ENCODE measurements at regions not wholly inside any gene's neighbourhood (a gene's known extent, or its start where the extent isn't known, plus 50 kb on each side); places are given as distances from the start of the nearest gene placed in this dataset.

- ATAC-seq (peak; percentile 21 to 64 (median 60)), DNase-seq (peak in 1 of 5 donors; percentile 32)
- Histone ChIP-seq H3K36me3 (no peaks in the 10 kb centered on the region), H3K27me3 (peaks cover 0 to 5% (median 0%) of the 10 kb centered on the region in 9 donors), H3K4me3 (peak overlapping the region in 10 of 12 donors; percentile 23 to 58 (median 40)), H3K4me1 (peaks cover 0 to 22% (median 12%) of the 10 kb centered on the region in 12 donors), H3K27ac (peak overlapping the region in 3 of 12 donors; percentile 25 to 33 (median 25)), H3K9me3 (peaks cover 0 to 9% (median 0%) of the 10 kb centered on the region in 12 donors)
- 5 to 9% (median 6%) methylated on average over 13 of the region's 13 CpGs for WGBS, 4 donors
- intact Hi-C loops (cut with DNase I) = no loop called here
- TF ChIP-seq CTCF (IDR thresholded peaks at IDR 0.05) = no peak
- TF ChIP-seq POLR2A (IDR thresholded peaks at IDR 0.05) = no peak
Observed at GRCh38 chr14:23694949-23695663, 58.9 kb downstream of the DHRS2 start.

DNA sequence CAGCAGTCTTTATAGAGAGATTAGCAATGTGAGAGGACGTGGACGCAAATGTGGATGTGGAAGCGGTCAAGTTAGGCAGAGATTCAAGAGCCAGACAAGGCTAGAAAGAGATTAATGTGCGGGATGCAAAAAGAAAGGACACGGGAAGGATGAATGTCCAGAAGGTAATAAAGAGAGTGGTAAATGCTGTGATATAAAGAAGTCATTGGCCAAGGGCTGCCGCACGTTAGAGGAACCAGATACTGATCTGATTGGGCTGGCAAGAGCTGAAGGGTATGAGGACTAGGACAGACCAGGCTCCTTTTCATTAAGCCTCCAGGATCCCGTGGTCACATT lies 59.5 kb downstream of the DHRS2 start:
- Histone ChIP-seq H3K9me3 (peaks cover 0 to 4% (median 0%) of the 10 kb centered on the region in 12 donors), H3K4me1 (peaks cover 0 to 22% (median 12%) of the 10 kb centered on the region in 12 donors), H3K4me3 (peak overlapping the region in 10 of 12 donors; percentile 23 to 58 (median 40)), H3K36me3 (no peaks in the 10 kb centered on the region), H3K27me3 (peaks cover 0 to 5% (median 0%) of the 10 kb centered on the region in 9 donors), H3K27ac (peak overlapping the region in 2 of 12 donors; percentile 25 to 33)
- DNase-seq = no peak
- TF ChIP-seq POLR2A (IDR thresholded peaks at IDR 0.05) (no peak), CTCF (IDR thresholded peaks at IDR 0.05) (no peak)
- WGBS, 4 donors = 5 to 11% (median 8%) methylated on average over 8 of the region's 8 CpGs
- peak in 2 of 4 donors; percentile 21 to 23 for ATAC-seq
- intact Hi-C loops (cut with DNase I) = no loop called here

- intact Hi-C loops (cut with DNase I) = no loop called here
- TF ChIP-seq CTCF (IDR thresholded peaks at IDR 0.05) (no peak), POLR2A (IDR thresholded peaks at IDR 0.05) (no peak)
- peaks cover 0 to 5% (median 0%) of the 10 kb centered on the region in 9 donors for H3K27me3 ChIP-seq
- WGBS, 4 donors = 78 to 88% (median 84%) methylated on average over 5 of the region's 5 CpGs
- no peak overlapping the region for H3K4me3 ChIP-seq
- H3K9me3 ChIP-seq = no peaks in the 10 kb centered on the region
- ATAC-seq (no peak), DNase-seq (no peak)
- peaks cover 0 to 22% (median 12%) of the 10 kb centered on the region in 12 donors for H3K4me1 ChIP-seq
- H3K36me3 ChIP-seq = no peaks in the 10 kb centered on the region
- no peak overlapping the region for H3K27ac ChIP-seq
Observed at GRCh38 chr14:23696701-23697239, 60.6 kb downstream of the DHRS2 start.

DNA sequence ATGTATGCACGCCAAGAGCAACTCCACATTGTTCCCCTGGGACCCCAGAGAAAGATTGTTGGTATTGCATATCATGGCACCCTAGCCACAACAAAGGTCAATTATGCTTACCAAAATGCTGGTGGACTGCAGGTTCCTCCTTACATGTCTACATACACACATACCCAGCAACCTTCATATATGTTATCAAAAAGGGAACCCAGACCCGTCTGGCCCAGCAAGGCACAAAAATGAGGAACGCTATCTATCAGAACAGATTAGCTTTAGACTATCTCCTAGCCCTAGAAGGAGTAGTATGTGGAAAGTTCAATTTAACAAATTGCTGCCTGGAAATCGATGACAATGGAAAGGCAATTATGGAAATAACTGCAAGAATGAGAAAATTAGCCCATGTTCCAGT lies 61.5 kb downstream of the DHRS2 start:
- 81 to 87% (median 86%) methylated on average over 4 of the region's 4 CpGs for WGBS, 4 donors
- no peak overlapping the region for H3K27ac ChIP-seq
- no peak overlapping the region for H3K4me3 ChIP-seq
- H3K4me1 ChIP-seq = peaks cover 0 to 22% (median 12%) of the 10 kb centered on the region in 12 donors
- peaks cover 0 to 5% (median 0%) of the 10 kb centered on the region in 9 donors for H3K27me3 ChIP-seq
- DNase-seq (no peak), ATAC-seq (no peak)
- H3K9me3 ChIP-seq = no peaks in the 10 kb centered on the region
- H3K36me3 ChIP-seq = no peaks in the 10 kb centered on the region
- intact Hi-C loops (cut with DNase I) = no loop called here
- TF ChIP-seq POLR2A (IDR thresholded peaks at IDR 0.05) (no peak), CTCF (IDR thresholded peaks at IDR 0.05) (no peak)

All from heart left ventricle (tissue), 16 donors.